GM12878 (cell line): ENCODE measurements at regions not wholly inside any gene's neighbourhood (a gene's known extent, or its start where the extent isn't known, plus 50 kb on each side); places are given as distances from the start of the nearest gene placed in this dataset.

ENCODE experiments used
- ATAC-seq: fragments of 200-7000 bp; cut with Tn5 transposase; 3 replicates; pipeline ENCODE4 v1.9.1; 2020; ENCODE audit warnings: mild to moderate bottlenecking, moderate library complexity
- BruUV-seq: library from RNA; stranded (reverse); fragments of 400-500 nt; replicated peaks from 2 replicates; lab custom pipeline; 2021; lab: Mats Ljungman, UMichigan
- CTCF ChIA-PET: fragments of 300-600 bp; sonication (Branson Sonifier 250); formaldehyde crosslinking; extraction: SDS; loops from one replicate; lab custom pipeline; 2021; ENCODE audit warnings: inconsistent platforms; lab: Yijun Ruan, JAX
- POLR2A ChIA-PET: fragments of 350-600 bp; formaldehyde crosslinking; extraction: SDS; loops from one replicate; lab custom pipeline; 2021; ENCODE audit warnings: inconsistent platforms; lab: Charles Lee
- RAD21 ChIA-PET: fragments of 300-600 bp; sonication (Branson Sonifier 250); formaldehyde crosslinking; loops from one replicate; lab custom pipeline; 2023; ENCODE audit warnings: antibody characterized with exemption; ENCODE audit not compliant: unreplicated experiment; lab: Charles Lee
- SMC1A ChIA-PET: fragments of 300-600 bp; sonication (Branson Sonifier 250); formaldehyde crosslinking; loops from one replicate; lab custom pipeline; 2023; ENCODE audit not compliant: unreplicated experiment, uncharacterized antibody; lab: Charles Lee
- DNase-seq: peaks from one replicate; pipeline ENCODE4 v3.0.0-alpha.2; 2011; ENCODE audit warnings: low read depth, low spot score
- FAIRE-seq: peaks from 3 replicates; lab custom pipeline; 2011; peaks lifted over from hg19 to GRCh38; lab: Jason Lieb, UNC
- H2AFZ ChIP-seq: 2 replicates; pipeline ENCODE4 v1.6.0; 2011; ENCODE audit warnings: low read depth, low read length, control low read depth; ENCODE audit not compliant: control insufficient read depth
- H3K27ac ChIP-seq: 2 replicates; pipeline ENCODE4 v1.5.1; 2011; ENCODE audit warnings: control low read depth; ENCODE audit not compliant: control insufficient read depth, insufficient read depth
- H3K27me3 ChIP-seq, 2 experiments: replicated peaks in 1 of 2; 2 replicates each; pipeline versions ENCODE4 v1.6.0 to v1.6.1; 2011; ENCODE audit warnings: low read length in 1 of 2; ENCODE audit not compliant: control insufficient read depth in 2 of 2, insufficient read depth in 2 of 2
- H3K36me3 ChIP-seq, 2 experiments: 2 replicates each; pipeline ENCODE4 v1.5.1; 2011; ENCODE audit warnings: low read length in 1 of 2; ENCODE audit not compliant: control insufficient read depth in 2 of 2, insufficient read depth in 2 of 2
- H3K4me1 ChIP-seq: 2 replicates; pipeline ENCODE4 v1.6.1; 2011; ENCODE audit warnings: mild to moderate bottlenecking, low read length, moderate library complexity, mixed read lengths; ENCODE audit not compliant: control insufficient read depth, insufficient read depth
- H3K4me2 ChIP-seq: 2 replicates; pipeline ENCODE4 v1.6.0; 2011; ENCODE audit warnings: control low read depth; ENCODE audit not compliant: control insufficient read depth, insufficient read depth
- H3K4me3 ChIP-seq: fragments of 200-600 bp; sonication (generic); 2 replicates; pipeline ENCODE4 v1.5.1; 2016
- H3K79me2 ChIP-seq: 2 replicates; pipeline ENCODE4 v1.6.0; 2011; ENCODE audit warnings: low read length; ENCODE audit not compliant: control insufficient read depth, insufficient read depth
- H3K9ac ChIP-seq: 2 replicates; pipeline ENCODE4 v1.8.0; 2011; ENCODE audit warnings: low read length, control low read depth, mixed read lengths; ENCODE audit not compliant: control insufficient read depth, insufficient read depth
- H3K9me3 ChIP-seq: replicated peaks from 3 replicates; pipeline ENCODE4 v1.5.1; 2011; ENCODE audit warnings: mild to moderate bottlenecking, low read length; ENCODE audit not compliant: control insufficient read depth, insufficient read depth
- H4K20me1 ChIP-seq: 2 replicates; pipeline ENCODE4 v1.6.0; 2011; ENCODE audit not compliant: control insufficient read depth, insufficient read depth
- BCL11A ChIP-seq: IDR thresholded peaks from 2 replicates; pipeline ENCODE4 v1.6.1; 2011; ENCODE audit warnings: low read depth, low read length
- CHD1 ChIP-seq: IDR thresholded peaks from 2 replicates; pipeline ENCODE4 v1.6.1; 2012; ENCODE audit warnings: low read depth, low read length, improper control_type of control experiment
- ESRRA ChIP-seq: IDR thresholded peaks from 2 replicates; pipeline ENCODE4 v1.6.1; 2012; ENCODE audit warnings: mild to moderate bottlenecking, low read length, improper control_type of control experiment
- KDM1A ChIP-seq: fragments of 200-600 bp; sonication (generic); IDR thresholded peaks from 2 replicates; pipeline ENCODE4 v1.6.1; 2016; ENCODE audit warnings: borderline replicate concordance
- MYB ChIP-seq: fragments of 150-350 bp; IDR thresholded peaks from 2 replicates; pipeline ENCODE4 v1.6.1; 2014; ENCODE audit warnings: mild to moderate bottlenecking, low read depth, low read length, borderline replicate concordance
- STAT3 ChIP-seq: IDR thresholded peaks from 2 replicates; pipeline ENCODE4 v1.6.1; 2011; ENCODE audit warnings: low read depth, low read length, improper control_type of control experiment
- YY1 ChIP-seq: IDR thresholded peaks from 2 replicates; pipeline ENCODE4 v1.6.1; 2011; ENCODE audit warnings: low read depth, mild to moderate bottlenecking, low read length
- ZNF687 ChIP-seq: fragments of 450-650 bp; IDR thresholded peaks from 2 replicates; pipeline ENCODE4 v1.6.1; 2017; ENCODE audit warnings: mild to moderate bottlenecking, moderate library complexity
- WGBS: methylation state at CpG from one replicate; pipeline ENCODE4 v1.1.6; 2016; ENCODE audit warnings: low lambda C conversion rate; ENCODE audit not compliant: insufficient replicate concordance, insufficient coverage; ENCODE audit errors: missing lambda C conversion rate; 5-methylcytosine and 5-hydroxymethylcytosine counted together
- in situ Hi-C: fragments of 300-500 bp; cut with MboI; formaldehyde crosslinking; loops from 9 replicates; pipeline ENCODE4 v1.14.3; 2018; ENCODE audit warnings: mixed read lengths
- intact Hi-C: fragments of 100-400 bp; cut with micrococcal nuclease; formaldehyde crosslinking; loops from one replicate; pipeline ENCODE4 v1.14.2; 2022; ENCODE audit not compliant: unreplicated experiment
- TF ChIP-seq, protein P1 (sequence below): fragments of 450-650 bp; IDR thresholded peaks from 2 replicates; pipeline ENCODE4 v1.6.1; 2017; ENCODE audit warnings: mild to moderate bottlenecking, low read depth, inconsistent platforms; ENCODE audit not compliant: poor library complexity, severe bottlenecking
- TF ChIP-seq, protein P2 (sequence below): fragments of 450-650 bp; IDR thresholded peaks from 2 replicates; pipeline ENCODE4 v1.6.1; 2017; ENCODE audit warnings: antibody characterized with exemption, mild to moderate bottlenecking, moderate library complexity

DNA sequence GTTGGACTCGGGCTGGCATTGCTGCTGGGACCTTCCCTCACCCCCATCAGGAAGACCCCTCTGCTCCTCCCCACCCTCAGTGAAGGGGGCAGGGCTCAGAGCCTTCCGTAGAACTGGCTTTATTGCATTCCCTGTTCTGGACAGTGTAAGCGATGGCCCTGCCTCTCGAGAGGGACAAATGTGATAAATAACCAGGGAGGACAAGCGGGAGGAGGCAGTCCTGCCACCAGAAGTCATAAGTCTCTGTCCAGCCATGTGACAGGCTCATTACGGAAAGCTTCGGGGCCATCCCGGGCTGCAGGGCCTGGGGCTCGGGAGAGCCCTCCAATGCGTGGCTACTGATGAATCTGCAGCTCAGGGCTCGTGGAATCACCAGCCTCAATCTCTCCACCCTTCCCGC is 58.5 kb upstream of the MDGA1 start:
- Histone ChIP-seq H3K9me3 (no peaks in the 10 kb centered on the region), H4K20me1 (no peaks in the 10 kb centered on the region), H3K36me3 (no peaks in the 10 kb centered on the region), H3K4me2 (no peak overlapping the region), H3K27ac (no peak overlapping the region), H3K9ac (no peak overlapping the region), H3K4me1 (no peaks in the 10 kb centered on the region), H2AFZ (no peak overlapping the region), H3K4me3 (no peak overlapping the region), H3K79me2 (no peaks in the 10 kb centered on the region), H3K27me3 (no peaks in the 10 kb centered on the region)
- WGBS = 45% methylated on average over 12 of the region's 12 CpGs
- no peak for TF ChIP-seq YY1
- no peak for TF ChIP-seq KDM1A
- TF ChIP-seq, protein P1, sequence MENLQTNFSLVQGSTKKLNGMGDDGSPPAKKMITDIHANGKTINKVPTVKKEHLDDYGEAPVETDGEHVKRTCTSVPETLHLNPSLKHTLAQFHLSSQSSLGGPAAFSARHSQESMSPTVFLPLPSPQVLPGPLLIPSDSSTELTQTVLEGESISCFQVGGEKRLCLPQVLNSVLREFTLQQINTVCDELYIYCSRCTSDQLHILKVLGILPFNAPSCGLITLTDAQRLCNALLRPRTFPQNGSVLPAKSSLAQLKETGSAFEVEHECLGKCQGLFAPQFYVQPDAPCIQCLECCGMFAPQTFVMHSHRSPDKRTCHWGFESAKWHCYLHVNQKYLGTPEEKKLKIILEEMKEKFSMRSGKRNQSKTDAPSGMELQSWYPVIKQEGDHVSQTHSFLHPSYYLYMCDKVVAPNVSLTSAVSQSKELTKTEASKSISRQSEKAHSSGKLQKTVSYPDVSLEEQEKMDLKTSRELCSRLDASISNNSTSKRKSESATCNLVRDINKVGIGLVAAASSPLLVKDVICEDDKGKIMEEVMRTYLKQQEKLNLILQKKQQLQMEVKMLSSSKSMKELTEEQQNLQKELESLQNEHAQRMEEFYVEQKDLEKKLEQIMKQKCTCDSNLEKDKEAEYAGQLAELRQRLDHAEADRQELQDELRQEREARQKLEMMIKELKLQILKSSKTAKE = no peak
- TF ChIP-seq CHD1 = no peak
- no peak for TF ChIP-seq STAT3
- no peak for TF ChIP-seq BCL11A
- TF ChIP-seq MYB = no peak
- TF ChIP-seq ESRRA = no peak
- TF ChIP-seq, protein P2, sequence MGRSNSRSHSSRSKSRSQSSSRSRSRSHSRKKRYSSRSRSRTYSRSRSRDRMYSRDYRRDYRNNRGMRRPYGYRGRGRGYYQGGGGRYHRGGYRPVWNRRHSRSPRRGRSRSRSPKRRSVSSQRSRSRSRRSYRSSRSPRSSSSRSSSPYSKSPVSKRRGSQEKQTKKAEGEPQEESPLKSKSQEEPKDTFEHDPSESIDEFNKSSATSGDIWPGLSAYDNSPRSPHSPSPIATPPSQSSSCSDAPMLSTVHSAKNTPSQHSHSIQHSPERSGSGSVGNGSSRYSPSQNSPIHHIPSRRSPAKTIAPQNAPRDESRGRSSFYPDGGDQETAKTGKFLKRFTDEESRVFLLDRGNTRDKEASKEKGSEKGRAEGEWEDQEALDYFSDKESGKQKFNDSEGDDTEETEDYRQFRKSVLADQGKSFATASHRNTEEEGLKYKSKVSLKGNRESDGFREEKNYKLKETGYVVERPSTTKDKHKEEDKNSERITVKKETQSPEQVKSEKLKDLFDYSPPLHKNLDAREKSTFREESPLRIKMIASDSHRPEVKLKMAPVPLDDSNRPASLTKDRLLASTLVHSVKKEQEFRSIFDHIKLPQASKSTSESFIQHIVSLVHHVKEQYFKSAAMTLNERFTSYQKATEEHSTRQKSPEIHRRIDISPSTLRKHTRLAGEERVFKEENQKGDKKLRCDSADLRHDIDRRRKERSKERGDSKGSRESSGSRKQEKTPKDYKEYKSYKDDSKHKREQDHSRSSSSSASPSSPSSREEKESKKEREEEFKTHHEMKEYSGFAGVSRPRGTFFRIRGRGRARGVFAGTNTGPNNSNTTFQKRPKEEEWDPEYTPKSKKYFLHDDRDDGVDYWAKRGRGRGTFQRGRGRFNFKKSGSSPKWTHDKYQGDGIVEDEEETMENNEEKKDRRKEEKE = no peak
- TF ChIP-seq ZNF687 = no peak
- ChIA-PET RAD21 (no interaction called here), POLR2A (no interaction called here), SMC1A (interaction anchor here (1.3 to 1.6 kb wide), 2 partner anchors 62 to 732 kb away, joined by 4 to 5 read pairs; no protein-coding TSS in a partner anchor), CTCF (interaction anchor here (0.5 to 1.3 kb wide), 4 partner anchors 13 to 182 kb away, joined by 3 to 4 read pairs (median 3); no protein-coding TSS in a partner anchor)
- no TSS peak for BruUV-seq
- no peak for DNase-seq
- in situ Hi-C loops = no loop called here
- no peak for FAIRE-seq
- intact Hi-C loops = no loop called here
- no peak for ATAC-seq
